Neutrophil (primary cell): ENCODE measurements at regions not wholly inside any gene's neighbourhood (a gene's known extent, or its start where the extent isn't known, plus 50 kb on each side); places are given as distances from the start of the nearest gene placed in this dataset.
"Not testable (repeated sequence)": the region's sequence is repeated elsewhere in the genome, so short reads cannot be mapped to it uniquely, and the experiment has no call there.

Experiments used
- H3K27ac ChIP-seq: fragments of 200-600 bp; sonication (generic); 2 replicates; pipeline ENCODE4 v1.5.1; 2016; ENCODE audit warnings: mild to moderate bottlenecking, moderate library complexity
- H3K27me3 ChIP-seq: fragments of 200-600 bp; sonication (generic); 2 replicates; pipeline ENCODE4 v1.6.0; 2016; ENCODE audit warnings: mild to moderate bottlenecking
- H3K36me3 ChIP-seq: fragments of 200-600 bp; sonication (generic); 2 replicates; pipeline ENCODE4 v1.5.1; 2017
- H3K4me1 ChIP-seq, 2 experiments: fragments of 200-600 bp in 1 of 2; sonication (generic) in 1 of 2; 1 replicate in 1 of 2; 2 replicates in 1 of 2; pipeline versions ENCODE4 v1.5.1 to v1.6.1; 2013 to 2016; ENCODE audit warnings: low read depth in 1 of 2, low read length in 1 of 2, mild to moderate bottlenecking in 1 of 2, moderate library complexity in 1 of 2; ENCODE audit not compliant: control insufficient read depth in 1 of 2, insufficient read depth in 1 of 2
- H3K4me3 ChIP-seq, 2 experiments: fragments of 200-600 bp in 1 of 2; sonication (generic) in 1 of 2; 1 replicate in 1 of 2; 2 replicates in 1 of 2; pipeline ENCODE4 v1.5.1; 2013 to 2016; ENCODE audit warnings: low read depth in 1 of 2, low read length in 1 of 2, mild to moderate bottlenecking in 1 of 2, moderate library complexity in 1 of 2
- H3K9me3 ChIP-seq: fragments of 200-600 bp; sonication (generic); 2 replicates; pipeline ENCODE4 v1.5.1; 2016
- TF ChIP-seq, protein P1 (sequence below): fragments of 200-600 bp; sonication (generic); IDR thresholded peaks from 2 replicates; pipeline ENCODE4 v1.5.1; 2016; ENCODE audit warnings: antibody characterized with exemption

- TF ChIP-seq, protein P1, sequence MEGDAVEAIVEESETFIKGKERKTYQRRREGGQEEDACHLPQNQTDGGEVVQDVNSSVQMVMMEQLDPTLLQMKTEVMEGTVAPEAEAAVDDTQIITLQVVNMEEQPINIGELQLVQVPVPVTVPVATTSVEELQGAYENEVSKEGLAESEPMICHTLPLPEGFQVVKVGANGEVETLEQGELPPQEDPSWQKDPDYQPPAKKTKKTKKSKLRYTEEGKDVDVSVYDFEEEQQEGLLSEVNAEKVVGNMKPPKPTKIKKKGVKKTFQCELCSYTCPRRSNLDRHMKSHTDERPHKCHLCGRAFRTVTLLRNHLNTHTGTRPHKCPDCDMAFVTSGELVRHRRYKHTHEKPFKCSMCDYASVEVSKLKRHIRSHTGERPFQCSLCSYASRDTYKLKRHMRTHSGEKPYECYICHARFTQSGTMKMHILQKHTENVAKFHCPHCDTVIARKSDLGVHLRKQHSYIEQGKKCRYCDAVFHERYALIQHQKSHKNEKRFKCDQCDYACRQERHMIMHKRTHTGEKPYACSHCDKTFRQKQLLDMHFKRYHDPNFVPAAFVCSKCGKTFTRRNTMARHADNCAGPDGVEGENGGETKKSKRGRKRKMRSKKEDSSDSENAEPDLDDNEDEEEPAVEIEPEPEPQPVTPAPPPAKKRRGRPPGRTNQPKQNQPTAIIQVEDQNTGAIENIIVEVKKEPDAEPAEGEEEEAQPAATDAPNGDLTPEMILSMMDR, result no peak
- Histone ChIP-seq H3K27me3 (peaks cover 5% of the 10 kb centered on the region), H3K27ac (no peak overlapping the region), H3K4me1 (no peaks in the 10 kb centered on the region), H3K4me3 (no peak overlapping the region), H3K36me3 (no peaks in the 10 kb centered on the region), H3K9me3 (no peaks in the 10 kb centered on the region)
Measured at GRCh38 chr18:22711192-22711685, 221.9 kb upstream of the RBBP8 start.

- Histone ChIP-seq H3K4me1 (no peaks in the 10 kb centered on the region), H3K4me3 (no peak overlapping the region), H3K27me3 (peaks cover 5% of the 10 kb centered on the region), H3K27ac (no peak overlapping the region), H3K9me3 (no peaks in the 10 kb centered on the region), H3K36me3 (no peaks in the 10 kb centered on the region)
- TF ChIP-seq, protein P1, result no peak
Measured at GRCh38 chr18:22713511-22713910, 219.6 kb upstream of the RBBP8 start.

GRCh38 chr18:22717536-22717935 lies 215.6 kb upstream of the RBBP8 start:
- H3K4me3 ChIP-seq, H3K36me3 ChIP-seq, H3K27ac ChIP-seq, H3K4me1 ChIP-seq, H3K9me3 ChIP-seq, H3K27me3 ChIP-seq: not testable (repeated sequence)

DNA sequence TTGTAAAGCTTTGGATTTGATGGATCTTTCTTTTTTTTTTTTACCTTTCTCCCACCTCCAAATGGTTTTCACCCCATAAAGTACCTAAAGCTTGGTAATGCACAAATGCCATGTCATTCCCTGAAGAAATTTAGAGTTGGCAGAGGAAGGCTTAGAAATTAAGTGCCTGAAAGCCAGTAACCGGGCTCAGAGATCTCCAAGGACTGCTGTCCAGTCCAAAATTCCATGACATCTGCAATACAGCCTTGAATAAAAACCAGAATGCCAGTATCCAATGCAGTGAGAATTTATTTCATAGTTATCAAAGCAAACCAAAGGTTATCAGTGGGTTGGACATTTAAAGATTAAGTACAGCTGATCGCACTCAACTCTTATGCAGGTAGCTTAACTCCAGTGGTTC lies 209.9 kb upstream of the RBBP8 start:
- Histone ChIP-seq H3K9me3 (no peaks in the 10 kb centered on the region), H3K27me3 (no peaks in the 10 kb centered on the region), H3K4me1 (no peaks in the 10 kb centered on the region), H3K4me3 (no peak overlapping the region), H3K36me3 (no peaks in the 10 kb centered on the region), H3K27ac (no peak overlapping the region)
- TF ChIP-seq, protein P1, result no peak

DNA sequence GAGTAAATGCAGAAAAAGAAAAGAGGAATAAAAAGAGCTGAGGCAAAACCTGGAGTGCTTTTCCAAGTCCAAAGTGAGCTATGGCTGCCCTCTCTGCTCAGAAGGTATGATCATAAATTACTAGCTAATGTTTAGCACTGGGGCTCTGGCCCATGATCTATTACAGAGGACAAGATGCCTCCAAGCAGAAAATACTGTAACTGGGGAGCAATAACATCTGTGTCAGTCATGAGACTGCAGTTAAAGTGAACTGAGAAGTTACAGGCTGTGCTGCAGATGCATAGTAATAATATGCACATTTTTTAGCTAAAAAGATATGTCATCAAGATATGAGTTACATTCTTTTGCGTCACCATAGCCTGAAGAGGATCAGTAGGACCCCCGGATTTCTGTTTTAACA lies 209.4 kb upstream of the RBBP8 start:
- TF ChIP-seq, protein P1, result no peak
- H3K36me3 ChIP-seq, result no peaks in the 10 kb centered on the region

DNA sequence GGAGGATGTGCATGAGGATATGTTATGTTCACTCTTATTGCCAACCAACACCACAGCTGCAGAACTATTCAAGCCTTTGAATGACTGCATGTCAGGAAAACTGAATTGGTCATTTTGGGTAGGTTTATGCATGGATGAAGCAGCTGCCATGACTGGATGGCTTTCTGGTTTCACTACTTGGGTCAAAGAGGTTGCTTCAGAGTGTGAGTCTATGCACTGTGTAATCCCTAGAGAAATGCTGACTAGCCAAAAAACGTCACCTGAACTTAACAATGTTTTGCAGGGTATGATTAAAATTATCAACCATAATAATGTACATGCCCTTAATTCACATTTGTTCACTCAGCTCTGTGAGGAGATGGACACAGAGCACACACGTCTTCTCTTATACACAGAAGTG lies 206.7 kb upstream of the RBBP8 start:
- TF ChIP-seq, protein P1, result no peak
- Histone ChIP-seq H3K9me3 (no peaks in the 10 kb centered on the region), H3K27me3 (no peaks in the 10 kb centered on the region), H3K36me3 (no peaks in the 10 kb centered on the region), H3K27ac (no peak overlapping the region), H3K4me3 (no peak overlapping the region), H3K4me1 (no peaks in the 10 kb centered on the region)

More for the DNA sequence above, 209.4 kb upstream of the RBBP8 start:
- Histone ChIP-seq H3K4me3 (no peak overlapping the region), H3K27ac (no peak overlapping the region), H3K27me3 (no peaks in the 10 kb centered on the region), H3K4me1 (no peaks in the 10 kb centered on the region), H3K9me3 (no peaks in the 10 kb centered on the region)
